ENCODE measurements at regions not wholly inside any gene's neighbourhood (a gene's known extent, or its start where the extent isn't known, plus 50 kb on each side); places are given as distances from the start of the nearest gene placed in this dataset.

DNA sequence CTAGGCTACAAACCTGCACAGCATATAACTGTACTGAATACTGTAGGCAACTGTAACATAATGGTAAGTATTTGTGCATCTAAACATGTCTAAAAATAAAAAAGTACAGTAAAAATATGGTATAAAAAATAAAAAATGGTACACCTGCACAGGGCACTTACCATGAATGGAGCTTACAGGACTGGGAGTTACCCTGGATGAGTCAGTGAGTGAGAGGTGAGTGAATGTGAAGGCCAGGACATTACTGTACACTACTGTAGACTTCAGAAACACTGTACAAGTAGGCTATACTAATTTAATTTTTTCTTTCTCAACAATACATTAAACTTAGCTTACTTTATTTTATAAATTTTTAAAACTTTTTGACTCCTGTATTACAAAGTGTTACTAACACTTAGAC is 265.3 kb downstream of the KLF13 start:
- intact Hi-C loops (cut with micrococcal nuclease) (no loop called here), dilution Hi-C loops (cut with MboI; ENCODE audit: extremely low pct_ligation_motif_present, low sequenced_read_pairs) (no loop called here)
- no peak overlapping the region for H2AFZ ChIP-seq (ENCODE audit: low read depth, low read length)
- no peaks in the 10 kb centered on the region for H3K9me3 ChIP-seq (replicated peaks; ENCODE audit: control insufficient read depth, insufficient read depth, low read length)
- no peak overlapping the region for H3K4me3 ChIP-seq (replicated peaks in 1 of 3; ENCODE audit: insufficient read depth in 1 of 3, low read depth in 1 of 3, low read length in 3 of 3)
- no peaks in the 10 kb centered on the region for H4K20me1 ChIP-seq (replicated peaks; ENCODE audit: control insufficient read depth, extremely low read depth, insufficient read depth, low read length)
- H3K9ac ChIP-seq (replicated peaks; ENCODE audit: extremely low read depth, insufficient read depth, low read length): no peak overlapping the region
- no peak for DNase-seq (ENCODE audit: low read depth, low spot score)
- BruUV-seq (replicated peaks): no TSS peak
- H3K4me1 ChIP-seq (ENCODE audit: control insufficient read depth, extremely low read depth, insufficient read depth, low read length): no peaks in the 10 kb centered on the region
- TF ChIP-seq, protein P1, sequence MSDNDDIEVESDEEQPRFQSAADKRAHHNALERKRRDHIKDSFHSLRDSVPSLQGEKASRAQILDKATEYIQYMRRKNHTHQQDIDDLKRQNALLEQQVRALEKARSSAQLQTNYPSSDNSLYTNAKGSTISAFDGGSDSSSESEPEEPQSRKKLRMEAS (IDR thresholded peaks at IDR 0.05; ENCODE audit: insufficient read depth, insufficient read length): no peak
- TF ChIP-seq POLR2A (IDR thresholded peaks at IDR 0.05; ENCODE audit: low read depth, low read length) (no peak), GATA2 (IDR thresholded peaks at IDR 0.05; ENCODE audit: insufficient read depth, insufficient read length, low read depth, low read length) (no peak), POLR2AphosphoS5 (IDR thresholded peaks at IDR 0.05; ENCODE audit: insufficient read depth, low read depth, low read length) (no peak), MYC (IDR thresholded peaks at IDR 0.05; ENCODE audit: low read depth, low read length) (no peak), FOS (IDR thresholded peaks at IDR 0.05; ENCODE audit: borderline replicate concordance, insufficient read depth, low read length) (no peak), JUN (IDR thresholded peaks at IDR 0.05; ENCODE audit: borderline replicate concordance, insufficient read depth, insufficient read length, low read depth) (no peak)
- TF ChIP-seq, protein P2, sequence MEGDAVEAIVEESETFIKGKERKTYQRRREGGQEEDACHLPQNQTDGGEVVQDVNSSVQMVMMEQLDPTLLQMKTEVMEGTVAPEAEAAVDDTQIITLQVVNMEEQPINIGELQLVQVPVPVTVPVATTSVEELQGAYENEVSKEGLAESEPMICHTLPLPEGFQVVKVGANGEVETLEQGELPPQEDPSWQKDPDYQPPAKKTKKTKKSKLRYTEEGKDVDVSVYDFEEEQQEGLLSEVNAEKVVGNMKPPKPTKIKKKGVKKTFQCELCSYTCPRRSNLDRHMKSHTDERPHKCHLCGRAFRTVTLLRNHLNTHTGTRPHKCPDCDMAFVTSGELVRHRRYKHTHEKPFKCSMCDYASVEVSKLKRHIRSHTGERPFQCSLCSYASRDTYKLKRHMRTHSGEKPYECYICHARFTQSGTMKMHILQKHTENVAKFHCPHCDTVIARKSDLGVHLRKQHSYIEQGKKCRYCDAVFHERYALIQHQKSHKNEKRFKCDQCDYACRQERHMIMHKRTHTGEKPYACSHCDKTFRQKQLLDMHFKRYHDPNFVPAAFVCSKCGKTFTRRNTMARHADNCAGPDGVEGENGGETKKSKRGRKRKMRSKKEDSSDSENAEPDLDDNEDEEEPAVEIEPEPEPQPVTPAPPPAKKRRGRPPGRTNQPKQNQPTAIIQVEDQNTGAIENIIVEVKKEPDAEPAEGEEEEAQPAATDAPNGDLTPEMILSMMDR (IDR thresholded peaks at IDR 0.05; ENCODE audit: extremely low read depth in 1 of 2, insufficient read depth in 1 of 2, low read depth in 1 of 2, low read length in 2 of 2): no peak
- no peaks in the 10 kb centered on the region for H3K9me1 ChIP-seq (replicated peaks; ENCODE audit: control insufficient read depth, extremely low read depth, insufficient read depth, low read length)
- FAIRE-seq: no peak
- H3K79me2 ChIP-seq (ENCODE audit: control insufficient read depth, insufficient read depth, low read length): no peaks in the 10 kb centered on the region
- ChIA-PET CTCF (no interaction called here), POLR2A (no interaction called here)
- H3K36me3 ChIP-seq (ENCODE audit: control insufficient read depth in 2 of 2, extremely low read depth in 1 of 2, insufficient read depth in 2 of 2, low read length in 2 of 2): no peaks in the 10 kb centered on the region
- H3K27ac ChIP-seq (ENCODE audit: insufficient read depth, low read depth, low read length): no peak overlapping the region
- H3K27me3 ChIP-seq (ENCODE audit: control insufficient read depth in 2 of 2, insufficient read depth in 2 of 2, low read length in 2 of 2): no peaks in the 10 kb centered on the region
- H3K4me2 ChIP-seq (ENCODE audit: insufficient read depth, low read length): no peak overlapping the region

All from endothelial cell of umbilical vein (primary cell).